Amniotic stem cell (primary cell): ENCODE measurements at regions not wholly inside any gene's neighbourhood (a gene's known extent, or its start where the extent isn't known, plus 50 kb on each side); places are given as distances from the start of the nearest gene placed in this dataset.
A peak's percentile ranks its signal among the peaks of the same experiment; 100 is the strongest.
"Not testable (repeated sequence)": the region's sequence is repeated elsewhere in the genome, so short reads cannot be mapped to it uniquely, and the experiment has no call there.

Experiments
- DNase-seq: peaks from one replicate; lab custom pipeline; 2025; lab: John Stamatoyannopoulos, UW

DNA sequence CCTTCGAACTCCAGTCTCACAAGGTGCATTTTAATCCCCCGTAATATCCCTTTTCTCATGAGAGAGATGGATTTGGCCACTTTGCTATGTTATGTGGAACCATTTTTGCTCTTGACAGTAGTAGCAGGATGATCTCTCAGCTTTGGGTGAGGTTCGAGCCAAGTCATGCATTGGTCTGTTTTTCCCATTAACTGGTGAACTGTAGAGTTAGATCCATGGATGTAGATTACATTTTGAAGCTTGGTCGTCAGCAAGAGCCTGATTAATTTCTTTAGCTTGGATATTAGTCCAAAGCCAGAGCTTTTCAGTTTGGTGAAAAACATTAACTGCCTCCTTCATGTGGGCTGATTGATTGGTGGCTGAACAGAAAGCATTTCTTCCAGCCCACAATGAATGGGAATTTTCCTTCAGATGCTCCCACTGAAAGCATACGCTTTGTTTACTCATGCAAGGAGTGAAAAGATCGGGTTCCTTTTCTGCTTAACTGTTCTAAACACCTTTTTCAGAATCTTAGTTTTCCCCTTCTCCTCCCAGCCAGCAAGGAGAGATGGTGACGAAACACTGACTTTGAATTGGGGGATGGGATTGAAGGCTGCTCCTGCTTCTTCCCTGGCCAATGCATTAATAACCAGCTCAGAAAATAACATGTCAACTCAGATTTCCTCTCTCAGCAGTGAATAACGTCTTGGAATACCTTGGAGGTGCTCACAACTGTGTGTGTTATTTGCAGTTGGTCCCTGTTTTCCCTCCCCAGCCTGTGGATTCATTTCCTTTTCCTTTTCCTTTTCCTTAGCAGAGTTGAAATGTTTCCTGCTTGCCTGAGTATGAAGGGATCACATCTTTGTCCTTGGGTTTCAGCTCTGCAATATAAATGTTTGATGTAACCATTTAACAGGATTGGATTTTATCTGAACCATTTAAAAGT lies 351.8 kb upstream of the FZD8 start:
- DNase-seq = no peak

DNA sequence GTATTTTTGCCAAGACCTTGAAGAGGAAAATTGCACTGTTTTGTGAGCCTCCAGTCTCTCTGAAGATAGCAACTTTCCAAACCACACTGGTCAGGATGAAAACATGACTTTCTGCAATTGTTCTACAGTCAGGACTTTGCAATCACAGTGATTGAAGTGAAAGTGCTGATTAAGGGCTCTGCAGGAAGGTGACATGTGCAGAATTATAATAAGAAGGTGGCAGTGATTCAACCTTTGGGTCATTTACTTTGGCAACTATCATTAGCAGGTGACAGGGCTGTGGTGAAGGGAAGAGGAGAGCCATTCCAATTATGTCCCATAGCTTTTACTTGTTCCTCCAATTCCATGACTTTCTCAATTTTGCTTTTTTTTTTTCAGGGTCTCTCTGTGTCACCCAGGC lies 350.0 kb upstream of the FZD8 start:
- DNase-seq = no peak

DNA sequence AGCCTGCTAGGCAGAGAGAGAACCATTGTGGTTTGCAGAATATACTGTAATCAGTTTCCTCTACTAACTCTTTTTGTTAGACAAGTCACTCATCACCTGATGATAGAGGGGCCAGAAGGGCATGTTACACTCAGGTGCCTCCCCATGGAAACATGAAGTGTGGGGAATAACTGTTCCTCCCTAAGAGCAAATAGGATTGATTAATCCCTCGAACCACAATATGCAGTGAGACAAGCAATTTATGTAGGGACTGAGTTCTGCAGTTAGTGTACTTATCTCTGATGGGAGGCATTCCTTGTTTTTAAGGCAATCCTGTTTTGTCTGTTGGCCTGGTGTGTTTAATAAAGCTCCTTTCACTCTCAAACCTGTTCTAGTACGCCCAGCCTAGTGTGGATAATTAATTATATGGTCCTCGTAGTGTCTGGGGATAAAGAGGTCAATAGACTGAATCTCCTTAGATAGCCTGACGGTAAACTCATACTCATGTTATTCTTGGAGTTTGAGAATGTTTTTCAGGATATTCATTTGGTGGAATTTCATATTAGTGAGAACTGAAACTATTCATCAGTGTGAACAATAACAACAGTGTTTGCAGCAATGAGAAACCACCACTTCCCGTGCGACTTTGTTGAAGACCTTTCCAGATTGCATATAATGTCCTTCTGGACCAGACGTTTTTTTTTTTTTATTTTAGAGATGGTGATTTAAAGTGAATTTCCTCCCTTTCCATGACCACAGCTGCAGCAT lies 344.8 kb upstream of the FZD8 start:
- no peak for DNase-seq

DNA sequence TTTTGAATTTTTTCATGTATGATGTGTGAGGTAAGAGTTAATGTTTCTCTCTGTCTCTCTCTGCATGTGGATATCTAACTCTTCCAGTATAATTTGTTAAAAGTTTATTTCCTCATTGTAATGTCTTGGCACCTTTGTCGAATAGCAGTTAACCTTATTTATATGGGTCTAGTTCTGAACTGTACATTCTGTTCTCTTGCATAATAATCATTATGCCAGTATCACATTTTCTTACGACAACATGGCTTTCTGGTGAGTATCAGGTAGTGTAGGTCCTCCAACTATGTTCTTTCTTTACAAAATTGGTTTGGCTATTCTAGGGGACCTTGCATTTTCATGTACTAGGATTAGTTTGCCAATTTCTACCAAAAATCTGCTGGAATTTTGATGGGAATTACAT lies 337.0 kb upstream of the FZD8 start:
- no peak for DNase-seq

DNA sequence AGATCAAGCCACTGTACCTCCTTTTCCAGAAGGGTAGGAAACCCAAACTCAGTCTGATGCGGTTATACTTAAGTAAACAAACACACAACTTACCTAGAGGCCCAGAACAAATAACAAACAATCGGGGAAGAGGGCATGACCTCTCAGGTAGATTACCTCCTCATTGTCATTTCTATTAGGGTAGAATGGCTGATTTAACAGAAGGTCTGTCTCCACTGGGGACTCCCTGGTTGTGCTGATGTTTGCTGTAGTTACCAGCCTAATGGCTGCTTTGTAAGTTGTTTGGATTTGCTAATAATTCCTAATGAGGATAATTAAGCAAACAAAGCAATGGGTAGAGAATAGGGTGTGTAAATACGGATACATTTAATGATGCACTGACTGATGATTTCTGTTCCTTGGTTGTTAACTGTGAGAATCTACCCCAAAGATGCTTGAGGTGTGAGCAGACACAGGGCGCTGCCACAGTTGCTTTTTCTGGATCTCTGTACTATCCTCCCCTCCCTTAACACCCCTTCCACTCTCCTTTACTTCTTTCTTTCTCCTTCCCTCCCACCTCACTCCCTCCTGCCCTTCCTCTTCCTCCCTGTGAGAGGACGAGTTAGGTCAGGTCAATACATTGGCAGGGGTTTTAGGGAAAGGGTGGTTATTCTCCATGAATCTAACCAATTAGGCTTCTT lies 332.0 kb upstream of the FZD8 start:
- DNase-seq = not testable (repeated sequence)

DNA sequence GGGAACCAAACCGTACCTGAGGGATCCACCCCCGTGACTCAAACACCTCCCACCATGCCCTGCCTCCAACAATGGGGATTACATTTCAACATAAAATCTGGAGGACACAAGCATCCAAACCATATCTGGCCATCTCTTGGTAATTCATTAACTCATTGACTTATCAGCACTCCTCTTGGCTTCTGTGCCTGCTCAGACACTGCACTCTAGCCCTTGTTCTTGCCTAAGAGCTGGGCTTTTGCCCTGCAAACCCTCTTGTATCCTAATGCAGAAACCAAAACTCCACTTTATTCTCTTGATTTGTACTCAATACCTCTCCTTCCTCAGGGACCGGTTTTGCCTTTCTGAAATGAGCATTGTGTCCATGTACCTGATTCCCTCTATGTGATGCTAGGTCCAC lies 330.2 kb upstream of the FZD8 start:
- DNase-seq = no peak

DNA sequence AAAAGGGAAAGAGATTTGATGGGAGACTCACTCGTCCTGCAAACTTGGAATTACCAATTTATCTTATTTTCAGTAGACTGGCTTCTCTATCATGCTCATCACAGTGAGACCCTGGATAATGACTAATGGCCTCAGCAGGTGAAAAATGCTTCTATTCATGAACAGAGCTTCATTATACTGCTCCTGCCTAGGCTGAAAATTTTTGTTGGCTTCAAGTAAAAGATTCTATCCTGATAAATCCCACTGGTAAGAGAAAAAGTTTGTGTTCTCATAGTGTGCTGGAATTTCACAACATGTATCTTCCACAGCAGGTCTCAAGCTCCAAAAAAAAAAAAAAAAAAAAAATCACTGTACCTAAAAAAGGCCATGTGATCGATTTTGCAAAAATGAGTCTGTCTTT lies 329.3 kb upstream of the FZD8 start:
- no peak for DNase-seq

DNA sequence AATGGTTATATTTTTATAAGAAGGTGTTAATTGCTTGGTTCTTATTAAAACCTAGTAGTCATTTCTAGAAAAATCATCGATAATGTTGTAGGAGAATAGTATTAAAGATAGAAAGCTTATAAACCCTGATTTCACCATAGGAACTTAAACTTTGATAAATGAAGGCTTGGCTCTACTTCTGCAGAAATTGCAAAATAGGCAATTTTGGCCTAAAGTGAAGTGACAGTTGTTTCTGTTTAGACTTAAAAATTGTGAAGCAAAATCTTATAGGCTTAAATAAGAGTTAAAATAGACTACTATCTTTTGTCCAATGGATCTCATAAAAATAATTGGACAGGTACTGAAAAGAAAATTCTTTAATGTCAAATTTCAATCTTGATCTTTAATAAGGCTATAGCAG lies 321.6 kb upstream of the FZD8 start:
- DNase-seq = no peak

DNA sequence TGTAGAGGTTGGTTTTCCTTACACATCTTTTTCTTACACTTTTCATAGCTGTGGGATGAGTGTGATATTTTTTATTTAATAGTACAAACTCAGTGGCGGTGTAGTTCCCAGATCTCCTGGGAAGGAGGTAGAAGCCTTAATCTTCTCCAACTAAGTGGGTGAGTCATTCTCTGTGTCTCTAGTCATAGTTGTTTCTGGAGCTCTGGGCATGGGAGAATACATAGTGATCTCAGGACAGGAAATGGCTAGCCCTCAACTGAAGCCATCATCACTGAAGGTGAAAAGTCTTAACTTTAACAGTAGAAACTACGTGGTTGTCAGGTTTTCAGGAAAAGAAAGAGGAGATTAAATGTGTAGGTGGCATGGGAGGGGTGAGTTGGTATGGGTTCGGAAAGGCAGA lies 319.4 kb upstream of the FZD8 start:
- peak; percentile 25 for DNase-seq

DNA sequence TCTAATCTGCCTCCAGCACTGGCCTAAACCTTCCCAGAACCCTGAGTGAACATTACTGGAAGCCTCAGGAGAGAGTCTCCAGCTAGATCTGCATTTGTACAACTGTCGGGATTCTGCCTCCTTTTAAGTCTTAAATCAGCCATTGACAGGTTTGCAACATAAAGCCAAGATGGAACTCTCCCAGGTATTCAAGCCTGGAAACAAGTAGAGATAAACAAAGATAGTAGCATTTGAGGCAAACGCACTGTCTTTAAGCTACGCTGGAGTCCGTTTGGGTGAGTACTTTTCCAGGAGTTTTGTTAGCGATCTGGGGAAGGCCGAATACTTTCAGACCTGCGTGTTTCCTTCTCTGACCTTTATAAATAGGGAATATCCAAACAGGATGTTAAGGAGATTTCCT lies 317.2 kb upstream of the FZD8 start:
- DNase-seq = no peak

DNA sequence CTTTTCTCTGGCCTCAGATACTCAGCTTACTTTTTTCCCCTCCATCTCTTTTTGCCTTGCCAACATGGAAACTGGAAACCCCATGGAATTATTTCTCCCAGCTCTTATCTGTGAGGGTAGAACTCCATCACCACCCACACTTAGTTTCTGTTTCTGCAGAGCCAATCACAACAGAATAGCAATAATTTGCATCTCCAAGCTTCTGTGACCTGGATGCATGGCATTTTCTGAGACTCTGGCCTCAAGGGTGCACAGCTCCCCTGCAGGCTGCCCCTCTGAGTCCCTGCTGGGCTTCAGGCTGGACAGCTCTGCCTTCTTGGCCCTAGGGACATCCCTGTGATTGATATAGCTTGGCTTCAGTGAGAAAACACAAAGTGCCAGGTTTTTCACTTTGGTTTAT lies 316.5 kb upstream of the FZD8 start:
- not testable (repeated sequence) for DNase-seq

DNA sequence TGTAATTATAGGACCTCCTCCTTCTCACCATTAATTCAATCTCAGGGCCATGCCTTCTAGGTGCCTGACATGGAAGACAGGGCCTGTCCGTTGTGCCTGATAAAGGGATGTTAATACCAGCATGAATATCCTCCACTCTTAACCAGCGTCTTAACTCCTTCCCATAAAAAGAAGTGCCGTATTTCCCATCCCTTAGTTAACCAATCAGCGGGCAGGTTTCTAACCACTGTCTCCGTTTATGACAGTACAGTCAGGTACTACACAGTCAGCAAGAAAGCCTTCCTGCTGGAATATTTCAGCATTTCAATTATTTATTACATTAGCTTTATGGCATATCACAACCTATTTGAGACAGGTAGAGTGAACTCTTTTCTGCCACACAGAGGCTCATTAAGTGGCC lies 308.6 kb upstream of the FZD8 start:
- DNase-seq = no peak

DNA sequence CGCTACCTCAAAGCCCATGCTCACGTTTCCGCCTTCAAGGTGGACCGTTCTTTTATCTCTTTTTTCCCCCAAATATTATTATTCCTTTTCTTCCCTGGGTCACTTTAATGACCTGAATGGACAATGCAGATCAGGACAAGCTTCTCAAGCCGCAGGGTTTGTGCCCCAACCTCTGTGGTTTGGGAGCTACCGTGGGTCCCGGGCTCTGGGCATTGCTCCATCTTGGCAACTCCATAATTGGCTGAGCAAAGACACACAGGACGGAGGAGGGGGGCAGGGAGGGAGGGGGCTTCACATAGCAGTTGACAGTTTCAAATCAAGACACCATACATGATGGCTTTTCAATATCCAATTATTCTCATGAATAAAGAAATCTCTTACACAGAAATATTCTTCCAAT lies 308.1 kb upstream of the FZD8 start:
- DNase-seq = no peak

DNA sequence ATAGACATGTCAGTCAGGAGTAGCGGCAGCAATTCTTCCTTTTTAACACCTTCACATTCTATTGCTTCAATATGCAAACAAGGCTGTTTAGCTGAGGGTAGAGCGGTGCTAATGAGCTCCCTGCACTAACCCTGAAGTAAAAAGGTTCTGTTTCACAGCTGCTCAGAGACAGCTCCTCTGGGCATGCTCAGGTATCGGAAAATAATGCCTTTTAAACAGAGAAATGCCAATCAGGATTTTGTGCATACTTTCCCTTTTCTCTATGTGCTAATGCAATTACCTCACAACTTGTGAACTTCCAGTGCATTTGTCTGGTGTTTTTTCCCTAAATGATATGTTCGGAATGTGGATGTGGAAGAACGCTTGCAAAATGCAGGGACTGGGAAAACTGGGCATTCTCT lies 307.7 kb upstream of the FZD8 start:
- no peak for DNase-seq

DNA sequence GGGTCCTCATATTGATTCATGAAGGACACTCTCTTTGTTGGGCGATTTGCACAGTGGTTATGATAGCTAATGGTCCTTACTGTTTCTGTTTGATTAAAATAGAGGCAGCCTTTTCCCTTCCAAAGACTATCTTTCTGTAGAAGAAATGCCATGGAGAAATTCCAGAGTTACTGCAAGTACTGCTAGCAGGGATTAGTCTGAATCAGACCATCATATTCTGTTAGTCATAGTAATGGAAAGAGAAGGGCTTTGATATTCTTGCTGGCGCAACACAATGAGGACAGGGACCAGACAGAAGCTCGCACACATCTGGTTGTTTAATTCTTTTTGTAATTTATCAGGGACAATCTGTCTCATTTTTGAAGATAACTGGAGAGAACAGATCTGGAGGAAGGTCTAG lies 304.5 kb upstream of the FZD8 start:
- no peak for DNase-seq

DNA sequence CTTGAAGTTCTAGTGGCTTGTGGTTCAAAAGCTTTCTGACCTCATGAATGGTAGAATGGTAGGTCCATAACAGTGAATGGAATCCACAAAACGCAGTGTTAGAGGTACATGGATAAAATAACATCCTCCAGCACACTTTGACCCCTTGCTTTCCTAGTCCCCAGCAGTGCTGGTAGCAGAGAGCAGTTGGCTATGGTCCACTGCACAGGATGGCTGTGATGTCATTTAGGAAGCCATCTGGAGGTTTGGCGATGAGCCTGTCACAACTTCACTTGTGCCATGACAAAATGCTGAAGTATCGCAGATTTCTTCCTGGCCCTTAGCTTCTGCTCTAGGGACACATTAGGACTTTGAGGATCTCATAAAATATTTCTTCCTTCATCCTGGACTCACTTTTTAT lies 300.0 kb upstream of the FZD8 start:
- no peak for DNase-seq

DNA sequence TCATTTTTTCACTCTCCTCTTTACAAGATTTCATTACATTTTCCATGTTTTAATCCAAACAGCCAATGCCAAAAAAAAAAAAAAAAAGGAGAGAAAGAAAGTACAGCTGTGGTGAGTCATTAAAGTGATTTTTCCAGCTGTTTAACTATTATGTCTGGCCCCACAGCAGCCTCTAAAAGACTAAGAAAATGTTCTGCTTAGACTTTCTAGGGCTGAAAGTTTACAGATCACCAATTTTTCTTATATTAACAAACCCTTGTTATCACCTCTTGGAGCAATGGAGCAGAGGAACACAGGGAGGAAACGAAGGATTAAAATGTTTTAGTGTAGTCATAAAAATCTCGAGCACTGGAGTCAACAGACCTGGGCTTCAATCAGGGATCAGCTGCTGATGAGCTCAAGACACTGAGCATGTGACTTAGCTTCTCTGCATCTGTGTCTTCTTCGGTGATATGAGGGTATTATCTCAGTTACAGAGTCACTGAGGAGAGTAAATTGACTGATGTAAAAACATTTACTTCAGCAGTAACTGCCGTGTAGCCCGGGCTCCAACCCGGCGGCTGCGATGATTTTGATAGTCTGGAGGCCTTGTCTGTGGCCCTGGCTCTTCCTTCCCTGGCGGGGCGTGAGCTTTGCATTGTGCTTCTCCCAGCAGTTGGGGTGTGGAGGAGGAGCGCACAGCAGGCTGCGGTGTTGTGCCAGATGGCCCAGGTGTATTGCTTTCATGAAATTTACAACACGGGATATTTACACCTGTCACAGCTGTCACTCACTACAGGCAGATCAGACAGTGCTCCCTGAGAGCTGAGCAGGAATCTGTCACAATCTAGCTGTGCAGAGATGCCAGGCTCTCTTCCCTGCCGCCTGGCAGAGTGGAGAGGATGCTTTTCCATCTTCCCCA lies 298.3 kb upstream of the FZD8 start:
- no peak for DNase-seq

DNA sequence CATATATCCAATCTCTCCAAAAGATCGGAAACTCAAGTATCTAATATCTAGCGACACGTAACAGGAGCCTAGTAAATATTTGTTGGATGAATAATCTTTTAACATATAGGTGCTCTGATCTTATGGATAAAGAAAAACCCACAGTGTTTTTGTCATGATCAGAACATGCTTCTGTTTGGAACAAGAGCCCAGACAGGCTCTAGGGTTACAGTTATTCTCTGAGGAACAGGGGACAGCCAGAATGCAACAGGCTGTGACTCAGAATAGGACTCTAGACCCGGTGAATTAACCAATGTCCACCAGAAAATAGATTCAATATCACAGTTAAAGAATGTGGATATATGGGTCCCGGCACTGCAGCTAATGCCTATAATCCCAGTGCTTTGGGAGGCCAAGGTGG lies 296.1 kb upstream of the FZD8 start:
- no peak for DNase-seq

DNA sequence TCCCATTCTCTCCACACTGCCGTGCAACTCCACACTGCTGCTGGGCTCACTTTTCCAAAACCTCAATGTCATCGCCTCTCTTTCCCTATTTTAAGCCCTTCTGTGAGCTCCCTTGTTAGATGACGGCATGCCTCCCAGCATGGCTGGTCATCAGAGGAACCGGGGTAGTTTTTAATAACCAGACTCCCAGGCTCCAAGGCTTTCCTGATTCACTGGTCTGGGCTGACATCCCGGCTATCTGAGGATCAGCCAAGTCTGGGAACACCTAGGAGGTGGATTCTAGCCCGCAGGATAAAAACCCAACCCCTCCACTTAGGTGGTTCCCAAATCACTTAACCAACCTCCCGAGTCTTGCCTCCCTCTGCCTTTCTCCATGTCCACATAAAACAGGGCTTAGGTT lies 295.4 kb upstream of the FZD8 start:
- no peak for DNase-seq

DNA sequence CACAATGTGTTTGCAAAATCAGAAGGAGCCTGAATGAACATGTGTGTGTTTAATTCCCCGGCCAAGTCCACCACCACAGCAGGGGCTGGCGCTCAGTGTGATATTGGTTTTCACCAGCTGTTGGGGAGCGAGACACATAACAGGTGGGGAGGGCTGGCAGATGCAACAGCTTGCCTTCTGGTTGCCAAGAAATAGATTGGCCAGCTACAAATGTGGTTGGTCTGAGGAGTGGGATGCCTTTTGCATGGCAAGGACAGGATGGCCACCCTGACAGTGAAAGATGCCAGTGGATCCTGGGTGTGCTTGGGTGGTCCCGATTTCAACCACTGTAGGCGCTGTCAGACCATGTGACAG lies 292.5 kb upstream of the FZD8 start:
- no peak for DNase-seq

DNA sequence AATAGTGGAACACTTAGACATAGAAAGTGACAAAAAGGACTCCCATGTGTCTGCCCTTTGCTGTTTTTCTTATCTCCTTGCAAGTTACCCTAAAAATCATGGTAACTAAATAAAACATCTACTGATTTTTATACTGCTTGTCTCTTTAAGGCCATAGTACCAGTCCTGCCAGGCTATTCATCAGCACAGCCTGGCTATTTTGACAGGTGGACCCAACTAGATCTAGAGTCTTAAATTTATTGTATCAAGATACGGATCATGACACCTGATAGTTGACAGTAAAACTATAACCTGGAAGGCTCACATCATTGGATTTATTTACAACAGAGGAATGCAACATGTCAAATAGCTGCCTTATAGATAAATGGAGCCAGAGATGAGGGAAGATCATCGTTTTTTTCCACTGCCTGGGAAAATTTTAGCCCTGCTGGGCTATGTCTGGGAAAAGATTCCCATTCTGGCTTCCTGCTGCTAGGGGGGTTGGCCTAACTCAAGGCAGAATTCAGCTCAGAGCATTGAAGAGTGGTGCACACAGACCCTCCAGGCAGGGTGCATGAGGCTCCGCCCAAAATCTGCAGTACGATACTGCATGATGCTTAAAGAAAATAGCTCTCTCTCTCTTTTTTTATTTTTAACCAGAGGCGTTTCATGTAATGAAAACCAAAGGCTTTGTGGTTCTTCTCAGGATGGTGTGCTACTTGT lies 292.0 kb upstream of the FZD8 start:
- DNase-seq = no peak
